ENCODE measurements at regions not wholly inside any gene's neighbourhood (a gene's known extent, or its start where the extent isn't known, plus 50 kb on each side); places are given as distances from the start of the nearest gene placed in this dataset.
"Not testable (repeated sequence)": the region's sequence is repeated elsewhere in the genome, so short reads cannot be mapped to it uniquely, and the experiment has no call there.

DNA sequence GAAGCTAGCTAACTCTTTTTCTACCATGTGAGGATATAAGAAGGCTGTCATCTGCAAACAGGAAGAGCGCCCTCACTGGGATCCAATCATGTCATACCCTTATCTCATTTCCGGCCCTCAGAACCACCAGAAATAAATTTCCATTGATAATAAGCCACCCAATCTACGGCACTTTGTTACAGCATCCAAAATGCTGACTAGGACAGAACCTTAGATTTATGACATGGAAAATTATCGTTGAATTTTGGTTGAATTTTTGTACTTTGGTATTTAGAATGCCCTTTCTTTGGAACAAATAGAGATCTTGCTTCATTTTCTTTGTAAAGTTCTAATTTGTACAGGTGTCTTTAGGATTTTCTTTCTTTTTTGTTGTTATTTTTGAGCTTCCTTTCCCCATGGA is 53.3 kb upstream of the CYLC2 start:
- no peak for DNase-seq (ENCODE audit: low read depth)

DNA sequence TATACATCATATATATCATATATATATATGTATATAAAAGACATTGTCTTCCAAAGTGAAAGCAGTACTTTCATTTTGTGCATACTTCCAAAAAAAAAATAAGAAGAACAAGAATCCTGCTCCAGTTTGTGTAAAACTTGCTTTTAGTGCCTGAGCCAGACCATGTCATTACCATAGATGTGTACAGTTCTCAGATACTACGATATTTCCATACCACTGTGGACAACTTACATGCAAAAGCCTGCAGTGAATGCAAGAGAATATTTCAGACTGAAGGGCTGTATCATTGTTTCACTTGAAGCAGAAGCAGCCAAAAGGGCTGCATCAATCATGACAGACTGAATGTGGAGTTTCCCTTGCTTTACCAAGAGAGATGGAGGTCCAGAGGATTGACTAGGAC is 72.6 kb upstream of the CYLC2 start:
- no peak for DNase-seq (ENCODE audit: low read depth)

DNA sequence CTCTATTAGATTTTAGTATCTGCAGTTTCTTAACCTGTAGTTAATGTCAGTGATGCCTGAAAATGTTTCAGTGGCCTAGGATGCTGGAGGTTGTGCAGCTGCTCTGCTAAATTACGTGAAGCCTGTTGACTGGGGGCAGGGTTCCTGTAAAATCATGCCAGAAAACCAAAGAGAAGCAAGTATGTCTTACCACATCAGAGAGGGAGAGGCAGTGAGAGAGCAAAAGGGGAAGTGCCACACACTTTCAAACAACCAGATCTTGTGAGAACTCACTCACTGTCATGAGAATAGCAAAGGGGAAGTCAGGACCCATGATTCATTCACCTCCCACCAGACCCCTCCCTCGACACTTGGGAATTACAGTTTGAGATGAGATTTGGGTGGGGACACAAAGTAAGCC is 83.9 kb upstream of the CYLC2 start:
- DNase-seq (ENCODE audit: low read depth) = no peak

DNA sequence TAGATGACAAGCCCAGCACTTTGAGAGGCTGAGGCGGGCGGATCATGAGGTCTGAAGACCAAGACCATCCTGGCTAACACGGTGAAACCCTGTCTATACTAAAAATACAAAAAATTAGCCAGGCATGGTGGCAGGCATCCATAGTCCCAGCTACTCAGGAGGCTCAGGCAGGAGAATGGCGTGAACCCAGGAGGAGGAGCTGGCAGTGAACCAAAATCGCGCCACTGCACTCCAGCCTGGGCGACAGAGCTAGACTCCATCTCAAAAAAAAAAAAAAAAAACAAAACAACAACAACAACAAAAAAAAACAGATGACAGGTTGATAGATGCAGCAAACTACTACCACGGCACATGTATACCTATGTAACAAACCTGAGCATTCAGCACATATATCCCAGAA is 89.3 kb upstream of the CYLC2 start:
- DNase-seq (ENCODE audit: low read depth) = not testable (repeated sequence)

DNA sequence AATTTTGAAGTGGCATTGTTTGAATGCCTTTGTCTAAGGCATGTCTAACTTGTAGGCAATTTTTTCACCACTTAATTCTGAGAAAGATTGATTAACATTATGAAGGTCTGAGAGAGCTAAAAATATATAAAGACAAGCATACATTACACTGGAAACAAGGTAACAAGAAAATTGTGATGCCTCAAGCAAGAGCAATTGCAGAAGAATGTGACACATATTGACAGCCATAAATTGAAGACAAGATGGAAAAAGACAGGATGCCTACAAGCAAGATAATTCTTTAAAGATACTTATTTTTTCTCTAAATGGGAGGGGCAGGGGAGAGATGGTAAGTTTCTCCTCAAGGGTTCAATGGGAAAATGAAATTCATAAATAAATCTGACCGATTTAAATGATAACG is 103.1 kb upstream of the CYLC2 start:
- DNase-seq (ENCODE audit: low read depth) = no peak

DNA sequence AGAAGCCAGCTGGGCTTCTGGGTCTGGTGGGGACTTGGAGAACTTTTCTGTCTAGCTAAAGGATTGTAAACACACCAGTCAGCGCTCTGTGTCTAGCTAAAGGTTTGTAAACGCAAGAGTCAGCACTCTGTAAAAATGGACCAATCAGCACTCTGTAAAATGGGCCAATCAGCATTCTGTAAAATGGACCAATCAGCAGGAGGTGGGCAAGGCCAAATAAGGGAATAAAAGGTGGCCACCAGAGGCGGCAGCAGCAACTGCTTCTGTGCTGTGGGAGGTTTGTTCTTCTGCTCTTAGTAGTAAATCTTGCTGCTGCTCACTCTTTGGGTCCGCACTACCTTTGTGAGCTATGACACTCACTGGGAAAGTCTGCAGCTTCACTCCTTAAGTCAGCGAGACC is 106.4 kb upstream of the CYLC2 start:
- DNase-seq (ENCODE audit: low read depth) = not testable (repeated sequence)

DNA sequence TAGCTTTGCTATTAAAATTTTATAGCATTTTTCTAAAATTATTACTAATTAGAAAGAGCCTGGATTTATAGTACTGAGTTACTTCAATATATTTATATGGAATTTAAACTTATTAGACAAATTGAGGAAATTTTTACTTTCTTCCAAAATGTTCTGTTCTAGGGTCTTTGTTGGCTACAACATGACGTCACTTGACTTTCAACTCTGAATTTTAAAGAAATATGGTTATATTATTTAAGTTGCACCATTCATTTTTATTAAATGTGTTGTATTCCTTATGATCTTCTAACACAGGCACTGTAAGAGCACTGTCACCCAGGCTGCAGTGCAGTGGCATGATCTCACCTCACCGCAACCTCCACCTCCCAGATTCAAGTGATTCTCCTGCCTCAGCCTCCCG is 119.4 kb upstream of the CYLC2 start:
- no peak for DNase-seq (ENCODE audit: low read depth)

DNA sequence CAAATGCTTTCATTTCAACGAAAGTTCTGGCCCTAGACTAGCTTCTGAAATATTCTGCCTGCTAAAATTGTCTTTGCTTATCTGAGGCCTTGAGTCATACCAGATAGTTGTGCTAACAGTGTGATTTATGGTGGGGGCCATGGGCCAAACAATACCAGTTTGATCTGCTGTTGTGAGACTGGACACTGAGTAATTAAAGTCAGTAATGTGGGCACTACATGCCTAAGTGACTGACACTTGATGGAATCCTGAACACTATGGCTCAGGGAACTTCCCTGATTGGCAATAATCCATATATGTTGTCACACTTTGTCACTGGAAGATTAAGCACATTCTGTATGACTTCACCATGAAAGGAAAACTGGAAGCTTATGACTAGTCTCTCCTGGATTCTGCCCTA is 127.6 kb upstream of the CYLC2 start:
- DNase-seq (ENCODE audit: low read depth) = peak; percentile 78

DNA sequence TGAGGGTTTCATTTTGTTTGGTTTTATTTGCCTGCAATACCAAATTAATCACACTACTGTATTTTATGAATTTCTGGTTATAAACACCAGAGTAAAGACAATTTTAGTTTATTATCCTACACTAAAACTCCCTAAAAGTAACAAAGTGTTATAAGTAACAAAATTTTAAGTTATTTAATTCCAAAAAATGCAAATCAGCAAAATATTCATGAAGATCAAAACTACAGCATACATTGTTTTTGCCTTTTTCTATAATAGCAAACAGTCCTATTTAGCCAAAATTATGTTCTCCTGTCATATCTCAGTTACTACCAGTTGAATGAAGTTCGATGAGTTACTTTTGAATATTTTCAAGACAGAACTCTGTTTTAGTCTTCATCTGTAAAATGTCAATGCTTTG is 132.7 kb upstream of the CYLC2 start:
- no peak for DNase-seq (ENCODE audit: low read depth)

DNA sequence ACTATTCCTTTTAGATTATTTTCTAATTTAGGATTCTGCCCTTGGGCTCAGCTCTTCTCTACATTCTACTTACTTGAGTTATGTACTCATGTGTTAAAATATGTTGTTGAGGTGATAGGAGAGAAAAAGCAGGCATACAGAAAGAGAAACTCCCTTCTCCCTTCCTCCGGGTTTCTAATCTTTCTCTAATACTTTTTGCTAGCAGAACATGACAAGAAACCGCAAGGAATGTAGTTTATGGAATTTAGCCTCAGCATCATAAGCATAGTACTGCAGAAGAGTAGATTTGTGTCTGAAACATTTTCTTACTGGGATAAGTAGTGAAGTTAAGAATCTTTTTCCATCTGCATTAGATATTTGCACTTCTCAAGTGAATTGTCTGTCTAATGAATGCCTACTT is 139.5 kb upstream of the CYLC2 start:
- peak; percentile 88 for DNase-seq (ENCODE audit: low read depth)

DNA sequence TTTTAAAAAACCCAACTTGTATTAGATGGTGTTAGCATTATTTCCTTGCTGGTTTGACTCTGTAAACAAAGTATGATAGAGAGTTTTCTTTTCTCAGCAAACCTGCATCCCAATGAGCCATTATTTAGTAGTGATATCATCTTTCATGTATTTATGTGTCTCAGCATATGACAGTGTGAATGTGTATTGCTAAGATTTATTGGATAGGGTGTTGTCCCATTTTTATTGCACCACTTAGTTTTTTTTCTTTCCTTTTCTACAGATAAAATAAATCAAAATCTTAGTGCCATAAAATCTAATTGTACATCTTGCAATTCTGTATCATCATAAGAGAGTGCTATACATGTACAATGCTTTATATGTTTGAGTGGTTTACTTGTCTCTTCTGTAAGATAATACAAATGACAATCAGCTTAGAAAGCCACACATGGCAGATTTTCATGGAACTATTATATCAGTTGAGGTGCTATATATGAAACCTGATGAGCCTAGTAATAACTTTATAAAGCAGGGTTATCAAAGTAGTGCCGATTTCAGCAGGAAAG is 149.2 kb upstream of the CYLC2 start:
- no peak for DNase-seq (ENCODE audit: low read depth)

DNA sequence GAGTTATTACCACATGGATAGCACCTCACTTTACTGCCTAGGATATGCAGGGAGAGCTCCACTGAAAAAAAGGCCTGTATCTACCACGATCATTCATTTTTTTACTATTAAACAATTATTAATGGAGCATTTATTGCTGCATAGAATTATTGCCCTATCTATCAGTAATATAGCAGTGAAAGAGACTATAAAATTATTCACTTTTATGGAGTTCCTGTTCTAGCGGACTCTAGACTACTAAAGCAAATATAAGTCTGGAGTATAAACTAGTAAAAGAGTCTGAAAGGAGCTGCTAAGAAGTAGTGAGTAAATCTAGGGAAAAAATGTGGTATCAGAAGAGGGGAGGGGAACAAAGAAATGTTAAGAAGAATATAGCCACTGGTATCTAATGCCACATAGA is 150.4 kb upstream of the CYLC2 start:
- DNase-seq (ENCODE audit: low read depth) = no peak

DNA sequence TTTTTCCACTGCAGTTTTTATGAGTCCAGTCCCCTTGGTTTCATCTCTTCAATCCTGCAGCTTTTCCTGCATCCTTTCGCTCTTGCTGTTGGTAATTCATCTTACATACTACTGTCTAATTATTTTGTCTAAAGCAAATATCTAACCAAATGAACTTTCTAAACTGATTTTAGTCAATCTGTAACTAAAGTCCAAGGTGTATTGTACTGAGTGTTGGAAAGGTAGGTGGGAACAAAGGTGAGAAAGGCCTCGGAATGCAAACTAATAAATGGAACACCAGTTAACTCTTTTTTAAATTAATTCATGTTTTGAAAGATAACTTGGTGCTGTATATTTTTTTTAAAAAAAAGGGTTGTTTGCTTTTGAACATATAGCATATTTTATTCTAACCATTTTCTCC is 152.7 kb upstream of the CYLC2 start:
- no peak for DNase-seq (ENCODE audit: low read depth)

DNA sequence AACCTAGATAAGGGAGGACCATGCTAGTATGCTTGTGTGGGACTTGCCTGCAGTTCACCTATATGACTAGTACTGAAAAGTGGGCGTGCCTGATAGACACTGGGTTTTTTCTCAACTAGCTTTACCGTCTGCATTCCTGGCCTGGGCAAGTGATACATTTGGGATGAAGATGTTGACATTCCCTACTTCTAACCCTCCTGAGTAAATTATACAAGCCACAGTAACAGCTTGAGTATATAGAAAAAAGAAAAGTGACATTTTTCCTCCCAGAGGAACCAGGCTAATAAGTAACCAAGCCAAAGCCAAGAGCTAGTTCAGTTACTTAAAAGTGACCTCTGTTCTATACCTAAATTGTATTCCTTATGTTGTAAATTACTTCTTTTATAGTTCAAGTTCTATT is 153.8 kb upstream of the CYLC2 start:
- DNase-seq (ENCODE audit: low read depth) = no peak

DNA sequence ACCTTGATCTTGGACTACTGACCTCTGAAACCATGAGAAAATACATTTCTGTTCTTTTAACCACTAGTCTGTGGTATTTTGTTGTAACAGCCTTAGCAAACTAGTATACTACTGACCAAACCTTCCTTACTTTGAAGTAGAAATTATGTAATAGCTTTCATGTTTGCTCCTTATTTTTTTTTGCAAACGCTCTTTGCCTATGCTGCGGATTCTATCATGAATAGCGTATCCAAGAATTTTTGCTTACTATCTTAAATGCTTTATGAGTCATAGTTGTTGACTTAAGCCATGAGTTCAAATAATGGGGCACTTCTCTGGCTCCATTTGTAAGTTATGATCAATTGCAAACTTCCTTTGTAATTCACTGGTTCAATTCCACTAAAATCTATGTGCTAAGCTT is 154.8 kb upstream of the CYLC2 start:
- DNase-seq (ENCODE audit: low read depth) = no peak

DNA sequence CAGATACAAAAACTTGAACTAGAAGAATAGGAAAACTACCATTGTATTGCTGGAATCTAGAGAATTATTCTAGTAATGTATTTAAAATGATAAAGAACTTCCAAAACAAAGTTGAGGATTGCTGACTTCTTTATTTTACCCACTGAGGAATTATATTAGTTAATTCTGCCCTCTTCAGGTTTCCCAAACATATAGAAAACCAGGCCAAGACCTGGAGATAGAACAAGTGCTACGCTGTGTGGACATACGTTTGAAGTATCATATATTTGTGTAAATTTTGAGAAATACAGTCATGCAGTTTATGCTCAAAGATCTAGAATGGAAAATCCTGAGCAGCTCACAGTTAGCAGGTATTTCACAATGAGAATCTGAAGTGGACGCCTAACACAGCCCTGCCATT is 162.3 kb upstream of the CYLC2 start:
- no peak for DNase-seq (ENCODE audit: low read depth)

DNA sequence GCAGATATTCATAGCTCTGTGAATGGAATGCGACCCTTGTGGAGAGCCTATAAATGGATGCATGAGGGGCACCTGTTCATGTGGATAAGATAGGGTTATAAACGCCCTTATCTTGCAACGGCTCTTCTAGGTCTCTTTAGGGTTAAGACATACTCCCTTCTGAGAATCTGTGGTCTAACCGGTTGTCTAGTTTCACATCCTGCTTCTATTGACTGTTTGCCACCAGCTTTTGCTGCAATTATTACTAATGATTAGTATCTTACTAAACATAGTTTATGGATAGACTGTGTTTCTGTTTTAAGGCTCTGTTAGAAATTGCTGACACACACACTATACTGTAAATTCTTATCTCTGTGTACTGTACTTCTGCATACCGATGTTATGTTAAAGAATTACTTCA is 198.9 kb upstream of the CYLC2 start:
- DNase-seq (ENCODE audit: low read depth) = no peak

DNA sequence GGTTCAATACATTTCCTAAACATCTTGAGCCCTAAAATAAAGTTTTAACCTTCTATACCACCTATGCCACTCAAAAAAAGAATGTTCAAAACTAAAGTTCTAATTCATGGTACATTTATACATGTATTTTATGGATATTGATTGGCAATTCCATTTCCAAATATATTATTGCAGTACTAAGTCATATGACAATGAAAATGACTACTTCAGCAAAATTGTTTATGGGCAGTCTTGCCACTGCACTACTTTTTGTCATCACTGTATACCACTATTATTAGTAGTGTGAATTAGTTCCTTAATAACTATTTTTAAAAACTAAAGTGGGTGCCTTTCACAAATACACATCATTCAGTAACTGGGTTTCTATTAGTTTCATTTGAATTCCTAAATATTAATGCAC is 199.6 kb upstream of the CYLC2 start:
- no peak for DNase-seq (ENCODE audit: low read depth)

DNA sequence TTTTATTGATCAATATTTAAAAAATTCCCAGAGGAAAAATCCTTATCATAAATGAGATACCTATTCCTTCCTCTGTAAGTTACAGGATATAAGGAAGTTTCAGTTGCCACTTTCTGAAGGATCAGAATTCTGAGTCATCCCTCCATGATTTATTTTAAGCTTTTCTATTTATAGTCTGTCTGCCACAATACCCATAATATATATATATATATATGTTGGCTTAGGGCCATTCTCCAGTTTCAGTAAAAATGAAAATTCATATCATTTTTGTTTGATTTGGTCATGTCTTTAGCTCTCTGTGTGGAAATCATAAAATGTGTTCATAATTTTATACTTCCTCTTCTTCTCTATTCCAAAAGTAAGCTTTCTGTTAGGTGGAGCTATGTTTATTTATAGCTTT is 215.8 kb upstream of the CYLC2 start:
- DNase-seq (ENCODE audit: low read depth) = no peak

DNA sequence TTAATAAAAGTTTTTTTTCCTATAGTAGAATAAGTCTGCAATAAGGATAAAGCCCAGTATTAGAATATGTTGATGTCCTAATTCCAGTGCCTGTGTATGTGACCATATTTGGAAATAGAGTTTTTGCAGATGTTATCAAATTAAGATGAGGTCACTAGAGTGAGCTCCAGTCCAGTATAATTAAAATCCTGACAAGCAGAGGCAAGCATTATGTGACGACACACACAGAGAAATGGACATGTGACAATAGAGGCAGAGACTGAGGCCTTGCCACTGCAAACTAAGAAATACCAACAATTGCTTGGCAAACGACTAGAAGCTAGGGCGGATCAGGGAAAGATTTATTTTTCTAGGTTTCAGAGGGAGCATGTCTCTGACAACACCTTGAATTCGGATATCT is 216.4 kb upstream of the CYLC2 start:
- DNase-seq (ENCODE audit: low read depth) = no peak

DNA sequence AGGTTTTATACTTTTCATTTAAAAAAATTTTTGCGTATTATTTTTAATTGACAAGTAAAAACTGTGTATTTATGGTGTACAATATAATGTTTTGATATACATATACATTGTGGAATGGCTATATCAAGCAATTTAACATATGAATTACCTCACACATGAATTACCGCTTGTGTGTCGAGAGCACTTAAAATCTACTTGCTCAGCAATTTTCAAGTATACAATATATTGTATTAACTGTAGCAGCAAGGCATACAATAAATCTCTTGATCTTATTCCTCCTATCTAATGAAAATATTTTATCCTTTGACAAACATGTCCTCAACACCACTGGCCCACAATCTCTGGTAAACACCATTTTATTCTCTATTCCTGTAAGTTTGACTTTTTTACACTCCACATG is 224.4 kb upstream of the CYLC2 start:
- DNase-seq (ENCODE audit: low read depth) = no peak

DNA sequence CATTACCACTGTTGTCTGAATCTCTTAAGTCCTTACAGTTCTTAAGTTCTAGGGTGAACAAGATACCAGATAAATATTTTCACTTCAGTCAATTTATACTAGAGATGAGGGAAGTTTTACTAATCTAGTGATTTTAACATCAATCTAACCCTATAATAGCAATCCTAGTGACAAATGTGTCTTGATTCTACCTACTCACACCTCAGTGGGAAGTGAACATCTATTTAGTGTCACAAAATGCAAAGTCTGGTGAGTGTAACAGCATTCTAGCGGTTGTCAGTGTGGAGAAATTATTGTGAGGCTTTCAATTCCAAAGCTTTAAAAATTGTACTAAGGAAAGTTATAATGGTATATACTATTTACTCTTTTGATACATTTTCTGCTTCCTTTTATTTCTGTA is 225.8 kb upstream of the CYLC2 start:
- no peak for DNase-seq (ENCODE audit: low read depth)

DNA sequence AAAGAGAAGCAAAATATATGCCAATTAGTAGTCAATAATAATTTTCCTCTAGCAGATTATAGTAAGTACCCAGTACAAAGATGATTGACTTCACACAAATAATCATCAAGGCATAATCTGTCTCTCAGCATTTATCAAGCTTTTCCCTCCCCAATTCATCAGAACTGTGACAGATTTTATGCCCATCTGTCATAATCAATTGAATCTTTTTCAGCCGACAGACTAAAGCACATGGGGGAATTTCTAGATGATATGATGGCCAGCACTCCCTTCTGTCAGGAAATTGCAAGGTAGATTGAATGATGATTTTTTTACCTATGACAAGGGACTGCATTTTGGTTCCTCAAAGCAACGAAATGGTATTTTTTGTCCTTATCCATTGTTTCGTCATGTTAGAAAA is 227.1 kb upstream of the CYLC2 start:
- no peak for DNase-seq (ENCODE audit: low read depth)

DNA sequence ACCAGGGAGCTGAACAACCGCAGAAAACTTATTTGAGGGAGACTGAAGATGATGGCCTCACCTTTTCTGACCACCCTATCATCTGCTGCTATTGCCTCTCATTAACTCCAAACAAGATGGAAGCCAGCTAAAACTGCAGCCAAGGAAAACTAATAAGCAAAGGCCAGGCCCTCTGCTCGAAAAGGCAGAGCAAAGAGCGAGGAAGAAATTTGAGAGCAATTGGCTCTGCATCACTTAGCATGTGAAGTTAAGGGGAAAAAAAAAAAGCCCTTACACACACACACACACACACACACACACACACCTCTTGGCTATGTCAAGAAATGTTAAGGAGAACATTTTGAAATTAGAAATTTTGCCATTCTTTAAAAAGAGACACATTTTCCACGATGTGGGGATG is 228.1 kb upstream of the CYLC2 start:
- DNase-seq (ENCODE audit: low read depth) = no peak

DNA sequence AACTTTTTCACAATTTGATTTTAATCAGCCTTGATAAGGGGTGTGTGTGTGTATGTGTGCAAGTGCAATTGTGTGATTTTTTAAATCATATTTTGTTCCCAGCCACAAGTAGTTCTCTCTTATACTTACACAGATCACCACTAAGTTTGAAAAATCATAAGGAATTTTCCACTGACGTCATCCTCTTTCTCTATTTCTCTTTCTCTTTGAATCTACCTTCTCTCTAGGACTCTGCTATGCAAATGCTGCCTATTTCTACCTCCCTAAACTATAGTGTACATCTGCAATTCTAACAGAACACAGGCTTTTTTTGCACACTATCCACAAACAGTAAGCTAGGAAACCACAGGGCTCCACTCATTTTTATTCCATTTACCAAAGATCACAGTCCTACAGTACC is 254.6 kb upstream of the CYLC2 start:
- DNase-seq (ENCODE audit: low read depth) = no peak
